HG03354 (cell line): ENCODE measurements at regions not wholly inside any gene's neighbourhood (a gene's known extent, or its start where the extent isn't known, plus 50 kb on each side); places are given as distances from the start of the nearest gene placed in this dataset.
"Not testable (repeated sequence)": the region's sequence is repeated elsewhere in the genome, so short reads cannot be mapped to it uniquely, and the experiment has no call there.

Experiments
- ATAC-seq: cut with Tn5 transposase; IDR thresholded peaks from one replicate; pipeline ENCODE4 v1.9.1; 2021; ENCODE audit warnings: mild to moderate bottlenecking; ENCODE audit not compliant: unreplicated experiment, poor library complexity, severe bottlenecking

- not testable (repeated sequence) for ATAC-seq
These were observed 61.7 kb downstream of the RHOU start for GRCh38 chr1:228796945-228797344.

GRCh38 chr1:228798035-228798434 is 62.8 kb downstream of the RHOU start:
- ATAC-seq: no peak

- ATAC-seq: no peak
These were observed 63.3 kb downstream of the RHOU start for GRCh38 chr1:228798548-228798947.

GRCh38 chr1:228799924-228800323 is 64.6 kb downstream of the RHOU start:
- no peak for ATAC-seq

GRCh38 chr1:228801068-228801467 is 65.8 kb downstream of the RHOU start:
- no peak for ATAC-seq

GRCh38 chr1:228802386-228803220 is 67.3 kb downstream of the RHOU start:
- ATAC-seq: no peak

- ATAC-seq: no peak
These were observed 68.1 kb downstream of the RHOU start for GRCh38 chr1:228803421-228803820.

GRCh38 chr1:228804173-228804572 is 68.9 kb downstream of the RHOU start:
- ATAC-seq: no peak

GRCh38 chr1:228804640-228805413 is 69.5 kb downstream of the RHOU start:
- peak; percentile 58 for ATAC-seq

- no peak for ATAC-seq
These were observed 72.8 kb downstream of the RHOU start for GRCh38 chr1:228807904-228808605.

- no peak for ATAC-seq
These were observed 74.5 kb downstream of the RHOU start for GRCh38 chr1:228809621-228810394.

GRCh38 chr1:228810395-228810758 is 75.1 kb downstream of the RHOU start:
- ATAC-seq: no peak

GRCh38 chr1:228810878-228811711 is 75.8 kb downstream of the RHOU start:
- peak; percentile 80 for ATAC-seq

- no peak for ATAC-seq
These were observed 76.5 kb downstream of the RHOU start for GRCh38 chr1:228811712-228812305.

- no peak for ATAC-seq
These were observed 77.7 kb downstream of the RHOU start for GRCh38 chr1:228812961-228813360.

- ATAC-seq: no peak
These were observed 78.9 kb downstream of the RHOU start for GRCh38 chr1:228814176-228814575.

- ATAC-seq: no peak
These were observed 83.0 kb downstream of the RHOU start for GRCh38 chr1:228818296-228818695.

- ATAC-seq: no peak
These were observed 83.8 kb downstream of the RHOU start for GRCh38 chr1:228818928-228819630.
